ENCODE measurements at regions not wholly inside any gene's neighbourhood (a gene's known extent, or its start where the extent isn't known, plus 50 kb on each side); places are given as distances from the start of the nearest gene placed in this dataset.

DNA sequence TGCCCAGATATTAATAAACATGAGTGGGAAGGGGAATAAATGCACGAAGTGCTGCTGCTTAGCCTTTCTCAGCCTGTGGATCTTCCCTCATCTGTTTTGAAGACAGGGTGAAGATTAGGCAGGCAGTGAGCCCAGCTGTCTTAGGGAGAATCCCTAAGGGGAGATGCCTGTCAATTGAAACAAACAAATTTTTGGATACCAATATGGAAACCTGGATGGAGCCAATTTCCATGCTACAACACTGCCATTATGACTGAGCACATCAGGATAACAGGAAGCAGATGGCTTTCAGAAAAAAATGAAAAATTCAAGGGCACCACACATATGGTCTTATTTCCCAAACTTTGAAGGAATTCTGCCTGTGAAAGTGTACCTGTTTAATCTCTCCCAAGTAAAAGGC is 80.3 kb downstream of the HMHB1 start:
- no peaks in the 10 kb centered on the region for H3K9me3 Mint-ChIP-seq
- H3K27ac Mint-ChIP-seq = no peak overlapping the region
- no peak for DNase-seq

DNA sequence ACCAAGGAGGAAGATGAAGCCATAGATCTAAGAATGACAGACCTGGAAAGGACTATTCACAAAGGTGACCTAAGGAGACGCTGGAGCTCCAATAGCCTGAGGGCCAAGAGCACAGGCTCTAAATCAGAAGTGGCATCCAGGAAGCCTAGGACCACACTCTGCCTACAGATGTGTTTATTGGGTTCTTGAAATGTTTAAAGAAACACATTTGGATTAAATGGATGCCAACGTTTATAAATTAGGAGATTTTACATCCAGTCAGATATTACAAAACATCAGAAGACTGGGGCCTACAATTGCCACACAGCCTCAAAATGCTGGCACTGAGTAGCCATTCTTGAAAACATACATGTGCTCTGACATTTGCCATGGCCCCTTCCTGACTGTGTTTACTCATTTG is 80.9 kb downstream of the HMHB1 start:
- Mint-ChIP-seq H3K4me1 (peaks cover 7% of the 10 kb centered on the region), H3K27ac (no peak overlapping the region), H3K27me3 (peaks cover 4% of the 10 kb centered on the region), H3K4me3 (no peak overlapping the region), H3K36me3 (no peaks in the 10 kb centered on the region), H3K9me3 (no peaks in the 10 kb centered on the region)
- DNase-seq = no peak

More for the DNA sequence above, 80.3 kb downstream of the HMHB1 start:
- Mint-ChIP-seq H3K4me3 (no peak overlapping the region), H3K36me3 (no peaks in the 10 kb centered on the region), H3K4me1 (peaks cover 7% of the 10 kb centered on the region), H3K27me3 (peaks cover 4% of the 10 kb centered on the region)

DNA sequence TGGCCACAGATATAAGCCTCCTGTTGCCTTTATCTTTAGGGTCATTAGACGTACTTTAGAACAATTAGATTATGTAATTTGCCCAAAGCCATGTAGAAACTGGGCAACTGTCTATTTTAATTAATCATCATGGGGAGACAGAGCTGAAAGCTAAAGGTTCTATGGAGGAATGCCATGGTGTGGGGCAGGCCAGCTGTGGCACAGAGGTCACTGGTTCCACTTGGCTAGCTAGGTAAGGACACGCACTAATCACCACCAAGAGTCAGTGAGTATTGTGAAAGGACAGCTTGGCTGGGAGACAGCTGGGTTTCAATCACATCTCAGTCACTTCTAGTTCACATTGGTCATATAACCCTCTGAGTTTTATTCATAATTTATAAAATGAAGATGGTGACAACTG is 81.7 kb downstream of the HMHB1 start:
- H3K36me3 Mint-ChIP-seq = no peaks in the 10 kb centered on the region
- H3K4me3 Mint-ChIP-seq = no peak overlapping the region
- DNase-seq = no peak
- no peaks in the 10 kb centered on the region for H3K9me3 Mint-ChIP-seq
- peaks cover 12% of the 10 kb centered on the region for H3K4me1 Mint-ChIP-seq
- H3K27me3 Mint-ChIP-seq = peaks cover 4% of the 10 kb centered on the region
- H3K27ac Mint-ChIP-seq = no peak overlapping the region

- no peaks in the 10 kb centered on the region for H3K36me3 Mint-ChIP-seq
- no peak for DNase-seq
- peaks cover 4% of the 10 kb centered on the region for H3K27me3 Mint-ChIP-seq
- peaks cover 22% of the 10 kb centered on the region for H3K4me1 Mint-ChIP-seq
- H3K4me3 Mint-ChIP-seq = no peak overlapping the region
- no peak overlapping the region for H3K27ac Mint-ChIP-seq
- no peaks in the 10 kb centered on the region for H3K9me3 Mint-ChIP-seq
Observed at GRCh38 chr5:143896516-143896915, 84.6 kb downstream of the HMHB1 start.

GRCh38 chr5:143896966-143897365 is 85.0 kb downstream of the HMHB1 start:
- peaks cover 22% of the 10 kb centered on the region for H3K4me1 Mint-ChIP-seq
- H3K4me3 Mint-ChIP-seq = no peak overlapping the region
- no peak overlapping the region for H3K27ac Mint-ChIP-seq
- H3K36me3 Mint-ChIP-seq = no peaks in the 10 kb centered on the region
- H3K27me3 Mint-ChIP-seq = peaks cover 3% of the 10 kb centered on the region
- DNase-seq = no peak
- H3K9me3 Mint-ChIP-seq = no peaks in the 10 kb centered on the region

GRCh38 chr5:143898381-143898780 is 86.4 kb downstream of the HMHB1 start:
- no peaks in the 10 kb centered on the region for H3K36me3 Mint-ChIP-seq
- H3K9me3 Mint-ChIP-seq = no peaks in the 10 kb centered on the region
- no peak overlapping the region for H3K4me3 Mint-ChIP-seq
- H3K27ac Mint-ChIP-seq = peak overlapping the region; percentile 34
- peaks cover 22% of the 10 kb centered on the region for H3K4me1 Mint-ChIP-seq
- DNase-seq = no peak
- no peaks in the 10 kb centered on the region for H3K27me3 Mint-ChIP-seq

GRCh38 chr5:143898916-143899591 is 87.1 kb downstream of the HMHB1 start:
- Mint-ChIP-seq H3K27ac (peak overlapping the region; percentile 34), H3K4me3 (no peak overlapping the region), H3K4me1 (peaks cover 22% of the 10 kb centered on the region), H3K27me3 (no peaks in the 10 kb centered on the region), H3K9me3 (peaks cover 2% of the 10 kb centered on the region), H3K36me3 (no peaks in the 10 kb centered on the region)
- DNase-seq = no peak

GRCh38 chr5:143908959-143909358 is 97.0 kb downstream of the HMHB1 start:
- DNase-seq = no peak
- Mint-ChIP-seq H3K4me1 (no peaks in the 10 kb centered on the region), H3K36me3 (peaks cover 1% of the 10 kb centered on the region), H3K4me3 (no peak overlapping the region), H3K9me3 (peaks cover 3% of the 10 kb centered on the region), H3K27ac (no peak overlapping the region), H3K27me3 (peaks cover 5% of the 10 kb centered on the region)

DNA sequence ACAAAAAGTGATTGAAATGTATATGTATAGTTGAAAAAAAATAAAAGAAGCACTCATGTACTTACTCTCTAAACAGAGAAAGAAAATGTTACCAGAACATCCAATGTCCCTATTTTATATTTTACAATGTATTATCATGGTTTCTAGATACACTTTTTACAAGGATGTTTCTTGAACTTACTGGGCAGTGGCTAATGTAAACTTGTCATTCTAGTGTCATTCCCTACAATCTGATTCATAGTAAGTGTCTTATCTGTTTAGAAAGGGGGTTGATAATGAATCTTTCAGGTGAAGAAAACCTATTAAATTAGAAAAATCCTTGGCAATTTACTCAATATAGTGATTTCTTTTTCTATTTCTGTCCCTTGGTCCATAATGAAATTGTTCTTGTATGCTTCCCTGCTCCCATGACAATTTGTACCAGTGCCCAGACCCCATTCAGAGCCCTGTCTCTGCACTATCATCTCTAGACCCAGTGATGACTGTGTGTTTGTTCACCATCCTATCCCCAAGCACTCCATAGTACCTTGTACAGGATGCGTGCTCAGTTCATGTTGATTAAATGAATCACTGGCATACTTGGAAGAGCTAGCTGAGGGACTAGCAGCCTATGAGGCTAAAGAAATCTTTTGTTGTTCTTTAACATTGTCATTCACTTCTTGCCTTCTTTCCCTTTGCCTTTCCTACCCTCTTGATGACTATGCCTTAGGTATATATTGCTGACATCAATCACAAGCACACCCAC is 101.2 kb downstream of the HMHB1 start:
- no peak for DNase-seq
- H3K9me3 Mint-ChIP-seq = no peaks in the 10 kb centered on the region

GRCh38 chr5:143914756-143915155 is 102.8 kb downstream of the HMHB1 start:
- Mint-ChIP-seq H3K27me3 (peaks cover 17% of the 10 kb centered on the region), H3K4me1 (peaks cover 4% of the 10 kb centered on the region), H3K4me3 (no peak overlapping the region), H3K9me3 (no peaks in the 10 kb centered on the region), H3K36me3 (peaks cover 1% of the 10 kb centered on the region), H3K27ac (no peak overlapping the region)
- DNase-seq = no peak

More for the DNA sequence above, 101.2 kb downstream of the HMHB1 start:
- Mint-ChIP-seq H3K27me3 (peaks cover 11% of the 10 kb centered on the region), H3K27ac (no peak overlapping the region), H3K36me3 (peaks cover 1% of the 10 kb centered on the region), H3K4me1 (peaks cover 4% of the 10 kb centered on the region), H3K4me3 (no peak overlapping the region)

DNA sequence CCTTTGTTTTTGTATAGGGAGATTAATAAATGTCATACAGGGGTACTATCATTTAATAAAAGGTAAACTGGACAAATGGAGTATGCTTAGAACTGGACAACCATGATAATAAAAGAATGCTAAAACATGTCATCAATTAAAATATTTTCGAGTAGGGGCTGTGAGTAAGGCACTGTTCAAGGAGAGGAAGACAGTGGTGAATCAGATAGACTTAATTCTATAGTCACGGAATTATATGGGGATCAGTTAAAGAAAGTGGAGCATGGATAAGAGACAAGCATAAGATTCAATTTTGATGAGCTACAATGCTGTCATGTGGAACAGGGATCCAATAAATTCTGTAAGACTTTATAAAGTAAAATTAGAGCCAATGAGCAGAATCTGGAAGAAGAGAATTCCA is 104.5 kb downstream of the HMHB1 start:
- DNase-seq = no peak
- Mint-ChIP-seq H3K27ac (no peak overlapping the region), H3K27me3 (peaks cover 17% of the 10 kb centered on the region), H3K9me3 (no peaks in the 10 kb centered on the region), H3K4me3 (no peak overlapping the region), H3K36me3 (peaks cover 1% of the 10 kb centered on the region), H3K4me1 (peaks cover 4% of the 10 kb centered on the region)

GRCh38 chr5:143918961-143919360 is 107.0 kb downstream of the HMHB1 start:
- Mint-ChIP-seq H3K4me1 (peaks cover 8% of the 10 kb centered on the region), H3K27ac (no peak overlapping the region), H3K36me3 (no peaks in the 10 kb centered on the region), H3K9me3 (no peaks in the 10 kb centered on the region), H3K4me3 (no peak overlapping the region), H3K27me3 (peaks cover 12% of the 10 kb centered on the region)
- no peak for DNase-seq

DNA sequence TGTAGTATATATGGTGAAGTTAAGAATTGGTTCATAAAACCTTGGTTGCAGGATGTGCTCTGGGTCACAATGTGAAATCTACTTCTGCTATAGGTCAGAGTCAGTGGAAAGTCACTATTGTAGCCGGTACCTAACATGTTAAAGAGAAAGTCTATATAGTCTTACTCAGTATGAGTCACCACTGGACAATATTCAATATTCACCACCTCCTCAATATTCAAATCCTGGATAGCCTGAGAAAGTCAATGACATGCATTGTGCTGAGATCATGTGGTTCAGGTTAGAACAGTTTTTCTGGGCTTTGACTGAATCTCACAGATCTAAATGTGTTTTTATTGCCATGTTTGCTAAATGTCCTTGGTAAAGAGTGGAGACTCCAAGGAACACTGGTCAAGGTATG is 108.8 kb downstream of the HMHB1 start:
- Mint-ChIP-seq H3K4me3 (no peak overlapping the region), H3K27ac (no peak overlapping the region), H3K27me3 (peaks cover 7% of the 10 kb centered on the region), H3K4me1 (peaks cover 7% of the 10 kb centered on the region), H3K9me3 (no peaks in the 10 kb centered on the region), H3K36me3 (no peaks in the 10 kb centered on the region)
- DNase-seq = no peak

DNA sequence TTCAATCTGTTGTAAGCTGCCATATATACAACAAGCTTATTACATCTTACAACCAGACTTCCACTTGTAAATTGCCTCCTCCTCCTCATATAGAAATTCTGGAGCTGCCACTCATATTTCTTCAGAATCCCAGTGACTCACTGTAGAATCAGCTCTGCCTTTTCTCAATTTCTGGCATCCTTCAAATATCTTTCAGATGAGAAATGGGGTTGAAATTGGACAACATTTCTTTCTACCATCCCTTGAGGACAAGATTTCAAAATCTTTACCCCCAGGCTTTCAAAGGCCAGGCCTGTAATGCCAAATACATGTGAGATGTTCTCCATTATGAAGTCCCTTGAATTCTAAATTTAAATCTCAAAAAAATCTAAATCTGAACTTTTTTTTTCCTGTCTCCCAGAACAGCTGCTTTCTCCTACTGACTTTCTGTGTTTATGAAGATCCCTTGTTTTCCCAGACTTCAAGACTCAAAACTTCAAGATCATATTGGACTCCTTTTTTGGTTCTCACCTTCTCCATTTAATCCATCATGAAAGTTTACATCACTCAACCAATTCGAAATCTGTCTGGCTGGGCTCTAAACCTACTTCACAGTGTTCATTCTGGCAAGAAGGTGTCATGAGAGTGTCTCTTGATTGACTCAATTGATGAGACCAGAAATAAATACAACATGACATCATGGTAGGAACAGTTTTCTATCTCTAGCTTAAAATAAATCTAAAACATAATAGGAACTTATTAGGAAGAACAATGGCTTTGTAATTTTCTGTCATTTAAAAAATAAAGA is 109.8 kb downstream of the HMHB1 start:
- no peaks in the 10 kb centered on the region for H3K9me3 Mint-ChIP-seq
- H3K4me3 Mint-ChIP-seq = no peak overlapping the region
- peaks cover 7% of the 10 kb centered on the region for H3K27me3 Mint-ChIP-seq
- no peak for DNase-seq
- H3K4me1 Mint-ChIP-seq = peaks cover 7% of the 10 kb centered on the region
- no peaks in the 10 kb centered on the region for H3K36me3 Mint-ChIP-seq
- H3K27ac Mint-ChIP-seq = no peak overlapping the region

GRCh38 chr5:143922718-143923117 is 110.8 kb downstream of the HMHB1 start:
- H3K27ac Mint-ChIP-seq = no peak overlapping the region
- no peaks in the 10 kb centered on the region for H3K36me3 Mint-ChIP-seq
- no peak for DNase-seq
- H3K4me3 Mint-ChIP-seq = no peak overlapping the region
- peaks cover 7% of the 10 kb centered on the region for H3K27me3 Mint-ChIP-seq
- H3K9me3 Mint-ChIP-seq = no peaks in the 10 kb centered on the region
- peaks cover 7% of the 10 kb centered on the region for H3K4me1 Mint-ChIP-seq

Measured in activated naive CD8-positive, alpha-beta T cell treated with anti-CD3 and anti-CD28 coated beads for 36 hours (primary cell).